GM12892 (cell line): ENCODE measurements at regions not wholly inside any gene's neighbourhood (a gene's known extent, or its start where the extent isn't known, plus 50 kb on each side); places are given as distances from the start of the nearest gene placed in this dataset.

ENCODE experiments used
- DNase-seq: peaks from one replicate; pipeline ENCODE4 v3.0.0; 2011; ENCODE audit not compliant: insufficient read length
- FAIRE-seq: peaks from 2 replicates; lab custom pipeline; 2011; peaks lifted over from hg19 to GRCh38; lab: Jason Lieb, UNC
- POLR2A ChIP-seq: IDR thresholded peaks from 2 replicates; pipeline ENCODE4 v1.6.1; 2011; ENCODE audit warnings: low read depth, low read length, control low read depth
- POLR2AphosphoS5 ChIP-seq: IDR thresholded peaks from 2 replicates; pipeline ENCODE4 v1.6.1; 2011; ENCODE audit warnings: low read depth, low read length, control low read depth
- TAF1 ChIP-seq: IDR thresholded peaks from 2 replicates; pipeline ENCODE4 v1.6.1; 2011; ENCODE audit warnings: low read depth, mild to moderate bottlenecking, control low read depth, low read length, borderline replicate concordance

DNA sequence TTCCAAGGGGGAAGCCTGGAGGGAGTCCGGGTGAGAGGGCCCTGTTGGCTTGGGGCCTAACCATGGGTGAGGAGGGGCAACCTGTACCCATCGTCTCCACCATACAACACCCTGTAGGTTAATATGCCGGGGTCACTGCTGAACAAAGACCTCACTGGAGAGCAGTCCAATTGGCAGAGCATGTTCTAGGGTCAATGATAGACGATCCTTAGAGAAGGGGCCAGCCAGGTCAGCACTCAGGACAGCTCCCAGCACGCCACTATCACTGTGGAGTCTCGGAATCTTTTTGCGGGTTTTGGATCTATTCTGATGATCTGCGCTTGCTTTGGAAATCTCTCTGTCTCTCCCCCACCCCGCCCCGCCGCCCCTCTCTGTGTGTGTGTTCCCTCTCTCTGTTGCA is 218.4 kb upstream of the MVB12B start:
- DNase-seq, result no peak
- FAIRE-seq, result no peak

DNA sequence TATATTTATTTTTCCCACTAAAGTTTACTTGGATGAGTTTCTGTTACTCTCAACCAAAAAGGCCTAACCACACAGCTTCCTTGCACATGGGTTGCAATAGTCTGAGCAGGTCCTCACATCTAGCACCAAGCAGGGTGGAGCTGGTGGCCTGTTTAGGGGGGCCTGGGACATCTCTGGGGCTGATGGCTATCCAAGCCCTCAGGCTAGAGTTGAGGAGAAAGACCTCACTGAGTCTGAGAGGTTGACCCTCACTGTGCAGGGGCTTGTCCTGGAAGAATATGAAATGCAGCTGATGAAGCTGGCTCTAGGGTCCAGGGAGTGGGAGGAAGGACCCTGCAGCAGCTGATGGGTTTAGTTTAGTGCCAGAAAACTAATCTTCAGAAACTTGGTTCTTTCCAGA is 217.1 kb upstream of the MVB12B start:
- FAIRE-seq (no peak), DNase-seq (no peak)
- TF ChIP-seq TAF1 (no peak), POLR2AphosphoS5 (no peak), POLR2A (no peak)

More for the DNA sequence above, 218.4 kb upstream of the MVB12B start:
- TF ChIP-seq POLR2AphosphoS5 (no peak), TAF1 (no peak), POLR2A (no peak)

DNA sequence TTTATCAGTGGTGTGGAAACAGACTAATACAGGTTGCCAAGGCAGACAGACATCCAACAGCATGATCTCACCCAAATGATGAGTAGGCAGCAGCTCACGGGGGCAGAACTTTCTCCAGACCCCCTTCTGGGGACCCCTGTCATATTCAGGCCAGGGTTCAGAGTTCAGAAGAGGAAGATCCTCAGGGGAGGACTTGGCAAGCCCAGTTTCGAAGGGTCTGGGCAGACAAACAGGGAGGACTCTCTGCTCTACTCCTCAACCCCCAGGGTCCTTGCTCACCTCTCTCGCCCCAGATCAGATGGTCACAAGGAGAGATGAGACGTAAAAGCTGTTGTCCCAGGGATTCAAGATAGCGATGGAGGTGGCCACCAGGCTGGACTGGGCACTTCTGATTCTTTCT is 215.1 kb upstream of the MVB12B start:
- FAIRE-seq (no peak), DNase-seq (no peak)
- no peak for TF ChIP-seq POLR2A
- no peak for TF ChIP-seq POLR2AphosphoS5
- TF ChIP-seq TAF1, result no peak

GRCh38 chr9:126112135-126112720 is 214.4 kb upstream of the MVB12B start:
- no peak for FAIRE-seq
- no peak for TF ChIP-seq TAF1
- no peak for TF ChIP-seq POLR2AphosphoS5
- TF ChIP-seq POLR2A, result no peak
- DNase-seq, result no peak

GRCh38 chr9:126113176-126113575 is 213.5 kb upstream of the MVB12B start:
- FAIRE-seq, result no peak
- TF ChIP-seq POLR2A (no peak), POLR2AphosphoS5 (no peak), TAF1 (no peak)
- DNase-seq, result no peak

DNA sequence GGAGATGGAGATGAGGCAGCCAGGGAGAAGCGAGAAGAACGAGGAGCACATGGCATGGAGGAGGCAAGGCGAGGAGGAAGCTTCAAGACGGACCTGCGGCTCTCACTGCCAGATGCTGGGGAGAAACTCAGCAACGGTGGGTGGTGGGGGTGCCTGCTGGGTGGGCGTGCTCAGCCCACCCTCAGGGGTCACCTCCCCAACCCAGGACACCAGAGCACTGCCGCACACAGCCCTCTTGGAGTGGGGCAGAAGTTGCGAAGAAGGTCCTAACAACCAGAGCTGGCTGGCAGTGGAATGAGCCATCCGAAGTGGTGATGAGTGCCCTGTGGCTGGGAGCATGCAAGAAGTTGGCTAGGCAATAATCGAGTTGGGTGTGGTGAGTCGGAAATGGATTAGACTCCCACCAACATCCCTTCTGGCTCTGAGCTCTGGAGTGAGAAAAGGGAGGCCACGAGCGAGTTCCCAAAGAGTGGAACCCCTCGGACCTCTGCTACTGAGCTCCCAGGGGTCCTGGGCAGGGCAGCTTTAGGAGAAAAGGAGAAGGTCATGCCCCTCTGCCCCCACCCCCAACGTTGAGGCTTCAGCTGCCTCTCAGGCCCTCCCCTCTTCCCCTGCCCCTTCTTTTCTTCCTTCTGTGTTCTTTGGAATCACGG is 212.7 kb upstream of the MVB12B start:
- no peak for FAIRE-seq
- TF ChIP-seq POLR2A (no peak), POLR2AphosphoS5 (no peak), TAF1 (no peak)
- DNase-seq, result no peak

DNA sequence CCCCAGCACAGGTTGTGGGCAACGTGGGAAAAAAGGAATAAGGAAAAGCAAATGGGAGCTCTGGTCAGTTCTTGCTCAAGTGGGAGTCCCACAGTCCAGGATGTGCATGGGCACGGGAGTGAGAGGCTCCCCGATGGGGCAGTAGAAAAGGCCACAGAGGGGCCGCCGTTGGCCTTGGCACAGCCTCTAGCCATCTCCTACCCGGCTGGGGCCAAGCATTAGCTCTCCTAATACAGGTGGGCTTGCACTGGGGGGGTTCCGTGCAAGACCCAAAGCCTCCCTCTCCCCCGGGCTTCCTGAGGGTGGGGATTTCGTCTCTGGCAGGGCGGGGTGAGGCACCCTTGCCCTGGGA is 212.2 kb upstream of the MVB12B start:
- TF ChIP-seq POLR2AphosphoS5 (no peak), POLR2A (no peak), TAF1 (no peak)
- DNase-seq (no peak), FAIRE-seq (no peak)

GRCh38 chr9:126114850-126115460 is 211.7 kb upstream of the MVB12B start:
- FAIRE-seq, result no peak

DNA sequence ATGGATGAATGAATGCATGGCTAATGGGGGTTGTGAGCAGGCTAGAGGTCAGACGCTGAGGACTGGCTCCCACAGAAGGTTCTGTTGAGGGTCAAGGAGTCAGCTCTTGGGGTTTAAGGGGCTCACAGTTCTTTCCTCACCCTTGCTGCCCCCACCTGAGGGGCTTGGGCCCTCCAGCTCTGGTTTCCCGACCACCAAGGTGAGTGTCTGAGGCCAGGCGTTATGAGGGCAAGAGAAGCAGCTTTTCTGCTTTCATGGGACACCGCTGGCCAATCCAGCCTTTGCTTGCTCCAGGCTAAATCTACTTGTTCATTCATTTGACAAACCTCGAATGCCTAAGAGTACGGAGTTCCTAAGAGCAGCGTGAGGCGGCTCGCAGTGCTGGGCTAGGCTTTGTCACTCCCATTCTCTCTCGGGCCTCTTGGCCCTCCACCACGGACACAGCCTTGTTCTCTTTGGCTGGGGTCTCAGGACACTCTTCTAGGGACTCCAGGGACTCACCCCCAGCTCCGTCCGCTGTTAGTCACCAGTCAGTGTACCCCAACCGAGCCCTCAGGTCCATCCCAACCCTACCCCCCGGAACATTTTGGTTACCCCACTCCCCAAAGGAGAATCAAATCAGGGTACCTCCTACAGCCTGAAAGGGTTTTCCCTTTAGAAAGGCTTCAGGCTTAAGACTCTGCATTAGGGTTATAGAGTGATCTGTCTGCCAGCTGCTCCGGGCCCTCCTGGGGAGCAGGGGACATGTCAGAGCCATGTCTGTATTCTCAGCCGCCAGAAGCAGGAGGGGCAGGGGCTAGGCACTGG is 210.1 kb upstream of the MVB12B start:
- no peak for FAIRE-seq
- DNase-seq, result no peak
- no peak for TF ChIP-seq POLR2A
- no peak for TF ChIP-seq POLR2AphosphoS5
- no peak for TF ChIP-seq TAF1

More at GRCh38 chr9:126114850-126115460, 211.7 kb upstream of the MVB12B start:
- TF ChIP-seq TAF1 (no peak), POLR2A (no peak), POLR2AphosphoS5 (no peak)
- DNase-seq, result no peak

GRCh38 chr9:126117158-126117425 is 209.5 kb upstream of the MVB12B start:
- FAIRE-seq (no peak), DNase-seq (no peak)
- TF ChIP-seq POLR2AphosphoS5 (no peak), TAF1 (no peak), POLR2A (no peak)

GRCh38 chr9:126117631-126118030 is 209.0 kb upstream of the MVB12B start:
- no peak for FAIRE-seq
- no peak for TF ChIP-seq TAF1
- no peak for TF ChIP-seq POLR2AphosphoS5
- TF ChIP-seq POLR2A, result no peak

DNA sequence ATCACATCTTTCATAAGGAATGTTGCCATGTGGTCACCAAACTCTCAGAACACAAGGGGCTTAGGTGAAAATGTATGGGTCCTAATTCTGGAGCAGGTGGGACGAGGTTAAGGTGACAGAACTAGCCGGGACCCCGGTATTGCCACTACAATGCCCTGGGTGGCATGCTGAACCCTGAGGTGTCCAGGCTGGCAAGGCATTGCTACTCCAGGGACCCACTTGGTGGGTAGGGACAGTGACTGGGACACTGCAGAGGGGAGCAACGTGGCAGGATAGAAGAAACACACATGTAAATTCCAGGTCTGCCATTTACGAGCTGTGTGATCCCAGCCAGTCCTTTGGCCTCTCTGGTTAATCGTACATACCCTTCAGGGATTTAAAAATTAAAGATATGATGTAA is 206.9 kb upstream of the MVB12B start:
- no peak for DNase-seq
- TF ChIP-seq POLR2A (no peak), TAF1 (no peak), POLR2AphosphoS5 (no peak)
- no peak for FAIRE-seq

More at GRCh38 chr9:126117631-126118030, 209.0 kb upstream of the MVB12B start:
- no peak for DNase-seq
